ENCODE measurements at regions not wholly inside any gene's neighbourhood (a gene's known extent, or its start where the extent isn't known, plus 50 kb on each side); places are given as distances from the start of the nearest gene placed in this dataset.

DNA sequence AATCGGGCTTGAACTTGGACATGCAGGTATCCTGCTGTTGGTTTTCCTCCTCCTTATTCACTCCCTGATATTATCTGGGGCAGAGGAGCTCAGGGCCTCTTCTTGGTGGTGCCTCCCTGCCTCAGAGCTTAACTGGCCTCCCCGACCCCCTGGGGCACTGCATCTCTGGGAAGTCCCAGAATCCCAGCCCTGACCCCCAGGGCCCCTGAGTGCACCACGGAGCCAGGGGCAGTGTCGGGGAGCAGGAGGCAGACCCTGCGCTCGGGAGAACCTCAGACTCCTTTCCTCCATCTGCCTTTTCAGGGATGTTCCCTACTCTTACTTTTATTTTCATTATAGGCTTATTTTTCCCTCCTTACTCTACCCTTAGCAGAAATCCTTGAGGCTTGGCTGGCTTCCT lies 537.0 kb downstream of the BRD1 start:
- no peak for DNase-seq

DNA sequence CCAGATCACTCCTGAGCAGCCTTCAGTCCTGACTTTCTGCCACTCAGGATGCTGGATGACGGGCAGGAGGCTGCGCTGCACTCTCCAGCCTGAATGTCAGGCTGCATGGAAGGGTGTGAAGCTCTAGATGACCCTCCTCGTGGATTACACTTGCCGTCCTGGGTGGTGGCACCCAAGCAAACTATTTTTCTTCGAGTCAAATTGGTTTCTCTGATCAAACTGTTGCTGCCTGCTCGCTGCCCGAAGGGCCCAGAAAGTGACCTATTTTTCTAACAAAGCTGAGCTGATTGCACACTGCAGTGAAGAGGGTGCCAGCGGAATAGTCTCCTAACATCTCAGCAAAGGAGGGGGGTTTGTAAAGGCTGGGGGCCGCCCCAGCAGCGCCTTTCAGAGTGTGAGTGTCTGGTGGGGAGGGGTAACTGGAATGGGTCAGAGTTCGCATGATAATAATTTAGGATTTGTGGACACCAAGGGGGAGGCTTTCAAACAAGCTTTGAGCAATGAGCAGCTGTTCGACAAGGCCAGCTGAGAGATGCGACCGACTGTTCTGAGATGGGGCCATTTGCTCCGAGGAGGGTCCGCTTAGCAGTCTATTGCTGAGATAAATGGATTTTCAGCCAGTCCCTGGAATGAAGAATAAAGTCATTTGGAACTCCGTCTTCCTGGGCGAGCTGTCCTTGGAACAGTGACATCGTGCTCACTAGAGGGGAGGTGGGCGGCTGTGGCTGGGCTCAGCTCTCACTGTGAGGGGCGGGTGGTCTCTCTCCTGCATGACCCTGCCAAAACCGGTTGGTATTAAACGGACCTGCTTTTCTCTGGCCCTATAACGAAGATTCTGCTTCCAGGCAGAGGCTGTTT lies 537.6 kb downstream of the BRD1 start:
- DNase-seq, result no peak

DNA sequence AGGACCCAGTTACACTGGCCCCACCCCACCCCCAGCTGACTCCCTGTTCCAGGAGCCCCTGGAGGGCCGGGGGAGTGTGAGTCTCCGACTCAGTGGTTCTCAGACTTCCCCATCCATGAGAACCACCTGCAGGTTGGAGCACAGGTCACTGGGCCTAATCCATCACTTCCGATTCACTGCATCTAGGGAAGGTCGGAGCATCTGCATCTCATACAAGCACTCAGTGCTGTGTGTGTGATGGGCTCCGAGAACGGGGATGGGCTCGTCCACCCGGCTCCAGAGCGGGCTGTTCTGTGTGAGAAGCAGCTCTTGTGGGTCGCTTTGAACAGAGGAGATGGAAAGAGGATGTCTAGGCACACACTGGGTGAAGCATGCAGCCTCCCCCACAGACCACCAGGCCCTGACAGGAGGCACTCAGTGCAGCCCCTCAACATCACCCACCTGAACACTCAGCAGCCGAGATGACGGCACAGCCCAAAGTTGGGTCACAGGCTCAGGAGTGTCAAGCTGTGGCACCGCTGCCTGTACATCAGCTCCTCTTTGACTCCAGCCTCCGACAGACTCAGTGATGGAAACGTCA lies 541.4 kb downstream of the BRD1 start:
- DNase-seq, result no peak

DNA sequence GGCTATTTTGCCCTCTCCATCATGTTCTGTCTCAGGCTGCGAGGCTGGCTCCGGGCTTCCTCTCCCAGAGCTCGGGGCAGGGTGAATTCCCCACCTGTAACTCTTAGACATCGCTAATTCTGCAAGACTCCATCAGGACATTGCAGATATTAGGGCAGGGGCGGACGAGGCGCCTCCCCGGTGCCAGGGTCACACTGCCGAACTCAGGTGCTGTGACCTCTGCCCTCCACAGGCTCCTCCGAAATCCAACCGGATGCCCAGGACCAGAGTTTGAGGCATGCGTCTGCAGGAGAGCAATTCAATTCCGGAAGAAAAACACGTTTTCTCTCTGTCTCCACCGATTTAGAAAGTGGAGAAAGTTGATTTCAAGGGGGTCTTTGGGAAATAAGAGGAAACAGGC lies 542.7 kb downstream of the BRD1 start:
- no peak for DNase-seq

DNA sequence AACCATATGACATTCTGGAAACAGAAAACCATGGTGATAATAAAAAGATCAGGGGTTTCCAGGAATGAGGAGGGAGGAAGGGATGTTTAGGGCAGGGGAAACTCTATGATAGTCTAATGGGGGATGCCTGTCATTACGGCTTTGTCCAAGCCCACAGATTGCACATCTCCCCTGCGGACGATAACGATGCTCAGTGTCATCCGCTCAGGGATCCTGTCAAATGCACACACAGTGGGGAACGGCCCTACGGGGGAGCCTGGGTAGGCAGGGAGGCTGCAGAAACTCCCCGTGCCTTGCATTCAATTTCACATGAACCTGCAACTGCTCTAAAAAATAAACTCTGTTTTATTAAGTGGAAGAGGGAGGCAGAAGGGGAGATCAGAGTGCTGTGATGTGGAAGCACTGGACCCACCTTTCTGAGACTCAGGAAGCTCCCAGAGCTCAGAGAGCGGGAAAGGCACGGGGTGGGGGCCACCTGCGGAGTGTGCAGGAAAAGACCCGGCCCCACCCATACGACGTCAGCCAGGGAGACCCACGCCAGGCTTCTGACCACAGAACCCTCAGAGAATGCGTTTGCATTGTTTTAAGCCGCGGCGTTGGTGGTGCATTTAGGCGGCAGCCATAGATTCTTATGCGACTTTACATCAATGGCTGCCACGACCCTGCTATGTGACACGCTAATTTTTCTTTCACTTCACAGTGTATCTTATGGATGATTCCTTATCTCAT lies 543.5 kb downstream of the BRD1 start:
- no peak for DNase-seq

DNA sequence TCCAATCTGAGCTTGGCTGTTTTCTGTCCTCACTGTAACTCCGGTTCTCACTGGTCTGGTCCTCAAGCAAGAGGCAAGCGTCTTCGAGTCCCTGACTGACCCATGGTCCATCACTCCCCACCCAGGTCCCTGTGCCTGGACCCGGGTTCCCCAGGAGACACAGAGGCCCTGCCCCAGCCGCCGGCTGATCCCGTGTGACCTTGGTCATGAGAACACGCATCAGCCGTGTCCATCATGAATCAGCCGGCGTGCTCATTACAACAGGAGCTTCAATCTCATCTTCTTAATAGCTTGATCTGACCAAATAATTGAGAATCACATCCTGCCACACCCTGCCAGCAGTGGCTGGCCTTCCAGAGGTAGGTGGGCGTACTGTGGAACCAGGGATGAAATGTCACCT lies 545.1 kb downstream of the BRD1 start:
- DNase-seq, result no peak

DNA sequence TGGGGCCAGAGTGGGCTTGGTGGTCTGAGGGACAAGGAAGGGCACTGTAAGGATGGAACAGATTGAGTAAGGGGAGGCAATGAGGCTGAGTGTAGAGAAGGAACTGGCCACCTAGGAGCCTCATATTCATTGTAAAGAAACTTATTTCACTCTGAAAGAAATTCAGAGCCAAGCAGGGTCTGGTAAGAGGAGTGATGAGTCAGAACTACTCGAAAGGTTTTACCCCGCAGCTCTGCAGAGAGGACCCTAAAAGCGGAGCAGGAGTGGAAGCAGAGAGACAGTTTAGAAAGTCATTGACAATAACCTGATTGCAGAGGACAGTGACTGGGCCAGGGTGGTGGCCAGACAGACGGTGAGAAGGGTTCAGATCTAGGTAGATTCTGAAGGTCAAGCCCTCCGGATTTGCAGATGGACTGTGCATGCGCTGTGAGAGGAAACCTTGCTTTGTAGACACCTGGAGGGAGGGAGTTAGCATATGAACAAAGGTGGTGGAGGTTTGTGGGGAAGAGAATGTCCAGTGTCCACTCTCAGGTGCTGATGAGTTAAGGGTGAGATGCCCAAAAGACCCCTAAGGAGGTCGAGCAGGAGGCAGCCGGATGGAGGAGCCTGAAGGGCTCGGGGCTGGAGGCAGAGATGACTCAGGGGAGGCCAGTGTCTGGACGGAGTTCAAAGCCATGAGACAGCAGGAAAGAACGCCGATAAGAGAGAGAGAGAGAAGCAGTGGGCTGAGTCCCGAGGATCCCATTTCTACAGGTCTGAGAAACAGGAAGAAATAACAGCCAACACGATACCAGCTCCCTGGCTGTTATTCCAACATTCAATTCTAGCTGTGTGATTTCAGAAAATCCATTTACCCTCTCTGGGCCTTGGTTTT lies 546.0 kb downstream of the BRD1 start:
- DNase-seq, result no peak

DNA sequence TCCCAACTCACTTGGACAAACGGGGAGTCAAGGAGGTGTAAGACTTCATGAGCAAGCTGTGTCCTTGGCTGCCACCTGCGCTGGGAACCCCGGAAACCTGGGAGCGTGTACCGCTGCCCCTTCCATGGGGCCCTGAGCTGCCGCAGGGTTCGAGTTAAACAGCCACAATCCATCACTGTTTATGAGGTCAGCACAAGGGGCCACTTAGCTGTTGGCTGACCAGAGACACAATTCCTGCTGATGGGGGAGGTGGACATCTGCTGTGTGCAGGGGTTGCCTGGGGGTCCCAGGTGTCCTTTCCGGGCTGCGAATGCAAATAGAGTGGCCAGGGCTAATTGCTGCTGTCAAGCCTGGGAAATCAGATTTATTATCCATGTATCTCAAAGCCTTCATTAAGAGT lies 549.3 kb downstream of the BRD1 start:
- DNase-seq, result no peak

DNA sequence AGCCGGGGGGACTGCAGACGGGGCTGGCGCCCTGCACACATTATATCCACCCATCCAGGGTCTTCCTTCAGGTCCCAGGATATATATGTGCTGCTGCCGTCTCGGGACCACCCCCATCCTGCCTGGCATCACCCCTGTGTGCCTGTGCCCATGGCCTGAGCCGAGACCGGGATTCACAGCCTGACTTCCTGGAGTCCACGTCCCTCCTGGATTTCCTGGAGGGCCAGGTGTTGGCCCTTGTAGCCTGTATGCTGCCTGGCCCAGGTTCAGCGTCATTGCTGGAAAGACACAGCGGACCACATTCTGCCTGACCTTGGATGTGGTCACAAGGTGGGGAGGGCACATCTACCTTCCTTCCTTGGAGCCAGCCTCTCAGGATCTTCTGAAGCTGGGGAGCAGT lies 551.1 kb downstream of the BRD1 start:
- DNase-seq, result no peak

DNA sequence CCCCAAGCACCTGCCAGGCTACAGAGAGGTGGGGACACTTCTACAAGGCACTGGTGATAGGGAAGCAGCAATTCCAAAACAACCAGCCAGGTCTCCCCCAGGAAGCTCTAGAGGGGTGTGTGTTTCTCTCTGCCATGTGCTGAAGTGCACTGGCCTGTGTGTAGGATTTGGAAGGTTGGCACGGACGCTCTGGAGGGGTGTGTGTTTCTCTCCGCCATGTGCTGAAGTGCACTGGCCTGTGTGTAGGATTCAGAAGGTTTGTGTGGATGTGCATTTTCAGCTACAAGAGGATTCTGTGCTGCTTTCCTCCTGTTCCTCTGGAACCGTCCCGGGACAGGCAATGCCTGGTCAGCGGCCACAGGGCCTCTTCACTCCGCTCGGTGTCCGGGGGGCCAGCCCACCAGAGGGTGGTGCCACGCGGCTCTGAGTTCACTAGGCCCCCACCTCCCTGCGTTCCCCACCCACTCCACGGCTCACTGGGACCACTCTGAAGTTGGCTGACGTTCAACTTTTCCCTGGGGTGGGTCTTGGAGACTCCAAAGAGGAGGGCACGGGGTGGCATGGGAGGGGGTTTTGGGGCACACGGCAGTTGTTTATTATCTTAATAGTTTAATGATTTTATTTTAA lies 552.8 kb downstream of the BRD1 start:
- no peak for DNase-seq

DNA sequence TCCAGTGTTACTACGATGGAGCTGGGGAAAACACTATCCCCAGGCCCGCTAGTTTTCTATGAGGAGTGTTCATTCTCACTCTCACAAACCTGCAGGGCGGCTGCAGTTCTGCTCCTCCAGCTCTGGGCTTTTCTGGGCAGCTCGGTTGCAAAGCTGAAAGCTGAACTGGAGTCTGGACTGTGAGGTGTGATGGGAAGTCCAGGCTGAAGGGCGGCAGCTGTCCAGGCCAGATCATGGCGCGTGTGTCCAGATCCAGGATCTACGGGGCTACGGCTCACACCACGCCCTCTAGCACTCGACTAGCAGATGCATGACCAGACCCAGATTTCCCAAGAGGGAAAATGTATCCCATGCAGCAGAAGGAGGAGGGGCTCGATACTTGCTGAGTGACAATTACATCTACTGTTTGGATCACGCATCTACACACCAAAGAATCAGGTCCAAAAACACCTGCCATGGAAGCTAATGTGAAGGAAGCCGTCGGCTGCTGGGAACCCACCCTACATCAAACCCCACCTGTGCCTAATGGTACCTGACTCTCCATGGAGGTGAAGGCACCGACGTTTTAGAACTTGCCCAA lies 555.0 kb downstream of the BRD1 start:
- DNase-seq, result no peak

DNA sequence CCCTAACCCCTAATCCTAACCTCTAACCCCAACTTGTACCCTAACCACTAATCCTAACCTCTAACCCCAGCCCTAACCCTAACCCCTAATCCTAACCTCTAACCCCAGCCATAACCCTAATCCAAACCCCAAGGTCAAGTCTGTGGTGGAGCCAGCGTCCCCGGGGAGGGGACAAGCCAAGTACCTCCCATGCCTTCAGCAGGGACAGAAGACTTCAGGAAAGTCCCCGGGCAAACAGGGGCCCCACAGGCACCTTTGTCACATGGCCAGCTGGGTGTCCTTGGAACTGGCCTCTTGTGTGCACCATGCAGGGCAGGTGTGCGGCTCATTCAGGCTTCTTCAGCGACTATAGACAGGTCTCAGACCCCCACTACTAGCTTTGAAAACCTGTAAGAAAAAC lies 555.8 kb downstream of the BRD1 start:
- no peak for DNase-seq

DNA sequence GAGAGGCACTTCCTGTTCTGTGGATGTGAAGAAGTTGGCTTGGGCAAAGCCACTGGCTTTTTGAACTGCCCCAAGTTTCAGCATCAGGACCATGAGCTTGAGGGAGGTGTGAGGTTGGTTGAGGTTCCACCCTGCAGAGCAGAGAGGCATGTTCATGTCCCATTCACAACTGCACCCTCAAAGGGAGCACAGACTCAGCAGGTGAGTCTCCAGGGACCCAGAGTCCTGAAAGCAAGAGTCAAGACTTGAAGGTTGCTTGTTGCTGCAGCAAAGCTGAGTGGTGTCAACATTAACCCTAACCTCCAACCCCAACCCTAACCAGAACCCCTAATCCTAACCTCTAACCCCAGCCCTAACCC lies 556.3 kb downstream of the BRD1 start:
- no peak for DNase-seq

DNA sequence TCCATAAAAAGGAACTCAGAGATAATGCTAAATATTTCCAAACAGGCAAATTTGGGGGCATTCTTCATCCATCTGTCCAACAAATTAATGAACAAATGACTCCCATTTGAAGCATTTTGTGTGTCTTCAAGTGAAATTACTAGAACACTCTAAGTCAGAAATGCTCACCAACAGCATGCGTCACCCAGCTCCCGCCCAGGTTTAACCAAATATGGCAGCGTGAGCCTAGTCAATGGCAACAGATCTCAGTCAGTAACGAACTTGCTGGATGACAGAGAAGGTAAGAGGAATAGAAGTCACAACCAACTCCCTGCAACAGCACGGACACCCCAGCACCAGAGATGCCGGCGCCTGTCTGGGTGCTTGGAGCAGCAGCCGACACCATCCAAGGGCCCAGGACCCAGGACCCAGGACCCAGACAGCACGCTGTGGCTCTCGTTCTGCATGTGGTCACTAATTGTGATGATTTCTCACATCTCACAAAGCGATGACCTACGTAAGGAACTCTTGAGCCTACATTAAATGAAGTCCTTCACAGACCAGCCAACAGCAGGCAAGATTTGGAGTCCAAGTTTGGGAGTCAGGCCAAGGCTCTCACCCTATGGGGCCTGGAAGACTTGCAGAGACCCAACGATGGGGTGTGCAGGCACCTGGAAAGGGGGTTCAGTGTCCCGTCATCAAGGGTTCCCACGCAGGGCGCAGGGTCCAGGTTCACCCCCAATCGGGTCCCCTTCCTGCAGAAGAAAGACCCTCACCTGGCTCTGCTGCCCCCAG lies 556.9 kb downstream of the BRD1 start:
- no peak for DNase-seq

DNA sequence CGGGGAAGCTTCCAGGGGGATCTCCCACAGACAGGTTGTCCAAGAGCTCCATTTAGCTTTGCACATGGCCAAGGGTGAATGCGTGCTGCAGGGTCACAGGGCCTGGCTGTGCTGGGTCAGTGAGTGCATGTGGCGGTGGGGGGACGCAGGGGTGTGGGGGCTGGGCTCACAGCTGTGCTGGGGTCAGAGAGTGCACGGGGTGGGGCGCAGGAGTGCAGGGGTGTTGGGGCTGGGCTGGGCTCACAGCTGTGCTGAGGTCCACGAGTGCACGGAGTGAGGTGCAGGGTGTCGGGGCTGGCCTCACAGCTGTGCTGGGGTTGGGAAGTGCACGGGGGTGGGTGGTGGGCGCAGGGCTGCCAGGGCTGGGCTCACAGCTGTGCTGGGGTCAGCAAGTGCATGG lies 557.7 kb downstream of the BRD1 start:
- DNase-seq, result no peak

DNA sequence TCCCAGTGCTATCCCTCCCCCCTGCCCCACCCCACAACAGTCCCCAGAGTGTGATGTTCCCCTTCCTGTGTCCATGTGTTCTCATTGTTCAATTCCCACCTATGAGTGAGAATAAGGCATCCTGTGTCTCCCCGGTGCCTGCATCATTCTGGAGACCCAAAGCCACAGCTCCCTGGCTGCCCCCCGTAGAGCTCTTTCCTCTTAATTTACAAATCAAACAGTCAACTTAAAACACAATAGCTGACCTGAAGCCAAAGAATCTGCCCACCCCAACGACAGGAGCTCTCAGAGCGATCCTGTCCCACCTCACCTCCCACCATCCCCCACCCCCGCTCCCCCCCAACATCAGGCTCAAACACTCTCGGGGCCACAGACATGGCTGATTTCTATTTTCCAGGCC lies 558.3 kb downstream of the BRD1 start:
- no peak for DNase-seq

DNA sequence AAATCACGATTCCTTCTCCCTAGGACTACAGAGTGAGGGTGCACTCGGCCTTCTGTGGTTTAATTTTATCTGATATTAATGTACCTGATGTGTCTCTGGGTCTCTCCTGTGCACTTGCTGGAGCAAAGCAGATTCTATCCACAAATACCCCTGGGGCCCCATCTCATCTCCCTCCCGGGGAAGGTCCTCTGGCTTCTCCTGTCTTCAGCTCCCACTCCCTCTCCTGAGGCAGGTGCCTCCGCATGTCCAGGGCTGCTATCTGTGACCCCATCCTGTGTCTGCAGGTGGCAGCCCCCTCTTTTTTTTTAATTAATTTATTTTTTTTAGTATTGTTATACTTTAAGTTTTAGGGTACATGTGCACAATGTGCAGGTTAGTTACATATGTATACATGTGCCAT lies 558.7 kb downstream of the BRD1 start:
- no peak for DNase-seq

DNA sequence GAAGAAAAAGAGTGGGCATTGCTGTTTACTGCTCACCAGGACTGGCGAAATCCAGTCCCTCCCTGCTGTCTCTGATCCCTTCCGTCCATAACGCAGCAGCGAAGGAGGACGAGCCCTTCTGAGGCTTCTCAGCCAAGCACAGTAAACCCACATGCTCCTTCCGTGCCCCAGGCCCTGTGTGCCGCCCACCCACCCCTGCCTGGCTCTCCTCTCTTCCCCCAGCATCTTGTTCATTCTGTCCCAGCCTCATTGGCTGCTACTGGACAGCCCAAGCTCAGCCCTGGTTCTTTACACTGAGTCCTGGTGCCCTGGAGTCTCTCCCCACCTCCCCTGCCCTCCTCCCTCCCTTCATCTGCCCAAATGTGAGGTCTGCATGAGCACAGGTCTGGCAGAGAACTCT lies 559.7 kb downstream of the BRD1 start:
- DNase-seq, result no peak

DNA sequence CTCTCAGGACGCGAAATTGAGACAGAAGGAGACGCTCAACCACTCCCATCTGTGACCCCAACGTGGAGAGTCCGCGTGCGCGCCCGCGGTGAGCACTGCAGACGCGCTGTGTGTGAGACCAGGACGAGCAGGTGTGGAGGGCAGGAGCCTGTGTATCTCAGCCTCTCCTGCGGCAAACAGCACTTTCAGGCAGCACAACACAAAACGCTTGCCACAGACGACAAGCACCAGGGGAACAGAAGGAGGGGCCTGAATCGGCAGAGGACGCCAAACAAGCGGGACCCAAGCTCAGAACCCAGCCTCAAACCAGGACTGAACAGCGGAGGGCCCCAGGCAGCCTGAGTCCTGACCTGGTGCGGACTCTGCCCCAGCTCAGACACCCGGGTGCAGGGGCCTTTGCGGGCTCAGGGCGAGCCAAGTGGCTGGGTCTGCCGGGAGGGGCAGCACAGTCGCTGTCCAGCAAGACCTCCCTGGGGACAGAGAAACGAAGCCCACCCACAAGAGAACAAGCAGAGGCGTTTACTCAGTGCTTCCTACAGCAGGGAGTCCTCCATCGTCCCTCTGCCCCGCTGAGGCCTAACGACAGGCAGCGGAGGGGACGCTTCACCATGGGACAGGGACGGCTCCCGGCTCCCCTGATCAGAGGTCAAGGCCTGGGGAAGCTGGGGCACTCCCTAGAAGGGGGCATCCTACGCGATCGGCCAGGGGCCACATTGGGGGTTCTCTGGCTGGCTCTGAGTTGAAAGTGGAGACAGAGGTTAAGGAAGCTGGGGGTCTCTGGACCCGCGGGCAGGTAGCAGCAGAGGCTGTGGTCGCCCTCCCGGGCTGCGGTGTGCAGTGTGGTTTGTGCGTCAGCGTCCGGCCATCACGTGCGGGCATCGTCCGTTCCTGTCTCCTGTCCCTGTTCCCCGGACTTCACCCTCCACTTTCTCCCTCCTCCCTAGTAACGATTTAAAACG lies 560.8 kb downstream of the BRD1 start:
- DNase-seq, result no peak
